DND-41 (cell line): ENCODE measurements at regions not wholly inside any gene's neighbourhood (a gene's known extent, or its start where the extent isn't known, plus 50 kb on each side); places are given as distances from the start of the nearest gene placed in this dataset.
A peak's percentile ranks its signal among the peaks of the same experiment; 100 is the strongest.

ENCODE experiments used
- ATAC-seq: fragments of 200-7000 bp; cut with Tn5 transposase; 3 replicates; pipeline ENCODE4 v1.9.1; 2021; ENCODE audit warnings: low read depth; ENCODE audit not compliant: insufficient read depth
- DNase-seq: peaks from one replicate; pipeline ENCODE4 v3.0.0-alpha.2; 2020
- H2AFZ ChIP-seq: 2 replicates; pipeline ENCODE4 v1.6.0; 2012; ENCODE audit warnings: low read depth, low read length
- H3K27ac ChIP-seq: 2 replicates; pipeline ENCODE4 v1.5.1; 2012; ENCODE audit warnings: low read length, inconsistent platforms
- H3K27me3 ChIP-seq: fragments of 200-600 bp; sonication (generic); 2 replicates; pipeline ENCODE4 v1.6.0; 2012; ENCODE audit warnings: low read length, mild to moderate bottlenecking, inconsistent platforms; ENCODE audit not compliant: insufficient read depth, poor library complexity
- H3K36me3 ChIP-seq: 2 replicates; pipeline ENCODE4 v1.5.1; 2012; ENCODE audit warnings: low read length, inconsistent platforms; ENCODE audit not compliant: insufficient read depth
- H3K4me1 ChIP-seq: 2 replicates; pipeline ENCODE4 v1.5.1; 2012; ENCODE audit warnings: mild to moderate bottlenecking, low read length; ENCODE audit not compliant: insufficient read depth
- H3K4me2 ChIP-seq: 2 replicates; pipeline ENCODE4 v1.6.0; 2012; ENCODE audit warnings: mild to moderate bottlenecking, moderate library complexity, low read length, inconsistent platforms; ENCODE audit not compliant: insufficient read depth
- H3K4me3 ChIP-seq, 2 experiments: fragments of 200-600 bp in 1 of 2; shearing (Covaris generic) in 1 of 2; 2 replicates each; pipeline ENCODE4 v1.5.1; 2012 to 2016; ENCODE audit warnings: inconsistent platforms in 2 of 2, low read length in 2 of 2, mild to moderate bottlenecking in 2 of 2, low read depth in 1 of 2, moderate library complexity in 1 of 2
- H3K79me2 ChIP-seq: 2 replicates; pipeline ENCODE4 v1.6.0; 2012; ENCODE audit warnings: low read length, inconsistent platforms; ENCODE audit not compliant: insufficient read depth
- H3K9ac ChIP-seq: 2 replicates; pipeline ENCODE4 v1.6.0; 2012; ENCODE audit warnings: low read depth, mild to moderate bottlenecking, inconsistent platforms, low read length, moderate library complexity
- H3K9me3 ChIP-seq: 2 replicates; pipeline ENCODE4 v1.5.1; 2012; ENCODE audit warnings: low read length, moderate library complexity, mild to moderate bottlenecking, inconsistent platforms; ENCODE audit not compliant: insufficient read depth, severe bottlenecking
- H4K20me1 ChIP-seq: 2 replicates; pipeline ENCODE4 v1.6.0; 2012; ENCODE audit warnings: low read length; ENCODE audit not compliant: insufficient read depth
- CTCF ChIP-seq: IDR thresholded peaks from 2 replicates; pipeline ENCODE4 v1.5.1; 2012; ENCODE audit warnings: borderline replicate concordance, low read length, moderate library complexity, mild to moderate bottlenecking; ENCODE audit not compliant: poor library complexity, severe bottlenecking; ENCODE audit errors: extremely low read depth
- EZH2 ChIP-seq: IDR thresholded peaks from 3 replicates; pipeline ENCODE4 v1.6.1; 2012; ENCODE audit warnings: borderline replicate concordance, low read depth, mild to moderate bottlenecking, moderate library complexity, low read length, inconsistent platforms; ENCODE audit not compliant: severe bottlenecking

- ATAC-seq, result no peak
- H2AFZ ChIP-seq, result no peak overlapping the region
- H3K9me3 ChIP-seq, result no peaks in the 10 kb centered on the region
- no peak overlapping the region for H3K9ac ChIP-seq
- no peak overlapping the region for H3K4me3 ChIP-seq
- no peaks in the 10 kb centered on the region for H4K20me1 ChIP-seq
- no peaks in the 10 kb centered on the region for H3K27me3 ChIP-seq
- no peak overlapping the region for H3K27ac ChIP-seq
- H3K79me2 ChIP-seq, result no peaks in the 10 kb centered on the region
- TF ChIP-seq EZH2 (no peak), CTCF (no peak)
- H3K4me1 ChIP-seq, result no peaks in the 10 kb centered on the region
- DNase-seq, result no peak
- no peak overlapping the region for H3K4me2 ChIP-seq
- H3K36me3 ChIP-seq, result no peaks in the 10 kb centered on the region
Measured at GRCh38 chr4:117692538-117692937, 341.7 kb upstream of the NDST3 start.

GRCh38 chr4:117699595-117699994 is 334.7 kb upstream of the NDST3 start:
- Histone ChIP-seq H3K27ac (no peak overlapping the region), H2AFZ (no peak overlapping the region), H3K36me3 (no peaks in the 10 kb centered on the region), H3K9ac (no peak overlapping the region), H3K4me2 (no peak overlapping the region), H3K79me2 (no peaks in the 10 kb centered on the region), H3K27me3 (no peaks in the 10 kb centered on the region), H4K20me1 (no peaks in the 10 kb centered on the region), H3K4me1 (peaks cover 6% of the 10 kb centered on the region), H3K9me3 (no peaks in the 10 kb centered on the region), H3K4me3 (no peak overlapping the region)
- ATAC-seq, result peak; percentile 85
- TF ChIP-seq EZH2, result no peak
- TF ChIP-seq CTCF, result no peak
- DNase-seq, result peak; percentile 19

- peak; percentile 55; the same call in 2 of the 3 replicates for ATAC-seq
- TF ChIP-seq EZH2 (no peak), CTCF (peak; percentile 61)
- Histone ChIP-seq H4K20me1 (no peaks in the 10 kb centered on the region), H3K9ac (no peak overlapping the region), H3K27ac (no peak overlapping the region), H3K4me3 (no peak overlapping the region), H3K79me2 (no peaks in the 10 kb centered on the region), H3K4me1 (peaks cover 6% of the 10 kb centered on the region), H3K9me3 (no peaks in the 10 kb centered on the region), H2AFZ (no peak overlapping the region), H3K36me3 (no peaks in the 10 kb centered on the region), H3K4me2 (no peak overlapping the region), H3K27me3 (no peaks in the 10 kb centered on the region)
- DNase-seq, result no peak
Measured at GRCh38 chr4:117700111-117700892, 334.0 kb upstream of the NDST3 start.
